ENCODE measurements at regions not wholly inside any gene's neighbourhood (a gene's known extent, or its start where the extent isn't known, plus 50 kb on each side); places are given as distances from the start of the nearest gene placed in this dataset.
A peak's percentile ranks its signal among the peaks of the same experiment; 100 is the strongest.

DNA sequence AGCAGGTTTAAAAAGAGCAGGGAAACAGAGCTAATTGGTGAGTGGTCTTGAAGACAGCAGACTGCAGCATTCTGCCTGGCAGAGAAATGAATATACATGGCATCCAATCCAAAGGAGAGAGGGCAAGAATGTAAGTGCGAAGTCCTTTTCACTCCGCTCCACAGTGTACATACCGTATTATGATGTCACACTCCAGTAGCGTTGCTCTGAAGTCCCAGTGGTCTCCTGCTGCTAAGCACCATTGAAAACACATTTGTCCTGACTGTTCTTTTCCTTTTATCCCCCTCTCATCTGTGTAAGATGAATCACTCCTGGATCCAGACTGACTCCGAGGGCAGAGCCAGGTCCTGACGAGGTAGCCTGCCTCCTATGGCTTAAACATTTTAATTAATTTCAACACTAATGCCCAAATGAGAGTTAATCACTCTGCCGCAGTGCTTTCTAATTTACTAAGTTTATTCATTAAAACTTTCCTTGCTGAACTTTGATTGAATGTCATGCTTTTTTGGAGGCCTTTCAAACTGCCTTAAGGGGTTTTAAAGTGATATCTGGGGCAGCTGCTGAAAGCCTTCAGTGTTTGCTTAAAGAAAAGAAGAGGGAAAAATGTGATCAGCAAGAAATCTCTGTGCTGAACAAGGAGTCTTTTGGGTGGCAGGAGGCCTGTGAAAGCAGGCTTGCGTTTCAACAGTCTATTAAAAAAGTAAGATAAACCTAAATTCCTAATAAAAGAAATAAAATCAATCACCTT lies 227.2 kb downstream of the ATG4C start:
- H3K27ac Mint-ChIP-seq = no peak overlapping the region
- no peak for ATAC-seq

DNA sequence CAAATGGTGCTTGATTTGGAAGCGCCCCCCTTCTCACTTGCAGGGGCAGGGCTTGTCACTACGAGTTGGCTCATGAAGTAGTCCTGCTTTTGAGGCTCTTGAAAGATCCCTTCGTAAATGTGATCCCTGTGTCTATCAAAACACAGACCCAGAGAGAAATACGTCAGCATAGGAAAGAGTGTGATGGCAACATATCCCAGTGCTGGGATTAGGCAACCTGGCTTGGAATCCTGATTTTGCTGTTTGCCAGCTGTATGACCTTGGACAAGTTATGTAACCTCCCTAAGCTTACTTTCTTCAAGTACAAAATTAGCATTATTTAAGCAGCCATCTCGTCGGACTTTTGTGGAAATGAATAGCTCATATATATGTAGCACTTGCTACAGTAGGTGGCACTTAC lies 228.4 kb downstream of the ATG4C start:
- Mint-ChIP-seq H3K27me3 (ENCODE audit: insufficient read depth, low read depth, poor library complexity) (peaks cover 5% of the 10 kb centered on the region), H3K36me3 (ENCODE audit: low read depth) (no peaks in the 10 kb centered on the region), H3K9me3 (no peaks in the 10 kb centered on the region), H3K27ac (no peak overlapping the region), H3K4me1 (no peaks in the 10 kb centered on the region; the same call in 1 of the 3 replicates), H3K4me3 (no peak overlapping the region)
- no peak for ATAC-seq
- Histone ChIP-seq H3K4me1 (ENCODE audit: insufficient read depth) (no peaks in the 10 kb centered on the region), H3K27ac (ENCODE audit: low read depth) (no peak overlapping the region), H3K4me3 (no peak overlapping the region), H3K79me2 (replicated peaks; ENCODE audit: insufficient read depth) (no peaks in the 10 kb centered on the region), H4K20me1 (replicated peaks; ENCODE audit: insufficient read depth) (no peaks in the 10 kb centered on the region), H3K9me2 (ENCODE audit: insufficient read depth) (no peaks in the 10 kb centered on the region), H3K27me3 (ENCODE audit: insufficient read depth) (no peaks in the 10 kb centered on the region), H2AFZ (no peak overlapping the region), H3K4me2 (no peak overlapping the region), H3K36me3 (ENCODE audit: insufficient read depth) (no peaks in the 10 kb centered on the region), H3F3A (replicated peaks; ENCODE audit: low read depth) (no peaks in the 10 kb centered on the region)
- no peak for DNase-seq (ENCODE audit: low spot score)
- TF ChIP-seq ZNF114 (CRISPR knock-in tag; IDR thresholded peaks at IDR 0.05) (no peak), NANOG (IDR thresholded peaks at IDR 0.05; ENCODE audit: borderline replicate concordance) (no peak)
- TF ChIP-seq, protein P1, sequence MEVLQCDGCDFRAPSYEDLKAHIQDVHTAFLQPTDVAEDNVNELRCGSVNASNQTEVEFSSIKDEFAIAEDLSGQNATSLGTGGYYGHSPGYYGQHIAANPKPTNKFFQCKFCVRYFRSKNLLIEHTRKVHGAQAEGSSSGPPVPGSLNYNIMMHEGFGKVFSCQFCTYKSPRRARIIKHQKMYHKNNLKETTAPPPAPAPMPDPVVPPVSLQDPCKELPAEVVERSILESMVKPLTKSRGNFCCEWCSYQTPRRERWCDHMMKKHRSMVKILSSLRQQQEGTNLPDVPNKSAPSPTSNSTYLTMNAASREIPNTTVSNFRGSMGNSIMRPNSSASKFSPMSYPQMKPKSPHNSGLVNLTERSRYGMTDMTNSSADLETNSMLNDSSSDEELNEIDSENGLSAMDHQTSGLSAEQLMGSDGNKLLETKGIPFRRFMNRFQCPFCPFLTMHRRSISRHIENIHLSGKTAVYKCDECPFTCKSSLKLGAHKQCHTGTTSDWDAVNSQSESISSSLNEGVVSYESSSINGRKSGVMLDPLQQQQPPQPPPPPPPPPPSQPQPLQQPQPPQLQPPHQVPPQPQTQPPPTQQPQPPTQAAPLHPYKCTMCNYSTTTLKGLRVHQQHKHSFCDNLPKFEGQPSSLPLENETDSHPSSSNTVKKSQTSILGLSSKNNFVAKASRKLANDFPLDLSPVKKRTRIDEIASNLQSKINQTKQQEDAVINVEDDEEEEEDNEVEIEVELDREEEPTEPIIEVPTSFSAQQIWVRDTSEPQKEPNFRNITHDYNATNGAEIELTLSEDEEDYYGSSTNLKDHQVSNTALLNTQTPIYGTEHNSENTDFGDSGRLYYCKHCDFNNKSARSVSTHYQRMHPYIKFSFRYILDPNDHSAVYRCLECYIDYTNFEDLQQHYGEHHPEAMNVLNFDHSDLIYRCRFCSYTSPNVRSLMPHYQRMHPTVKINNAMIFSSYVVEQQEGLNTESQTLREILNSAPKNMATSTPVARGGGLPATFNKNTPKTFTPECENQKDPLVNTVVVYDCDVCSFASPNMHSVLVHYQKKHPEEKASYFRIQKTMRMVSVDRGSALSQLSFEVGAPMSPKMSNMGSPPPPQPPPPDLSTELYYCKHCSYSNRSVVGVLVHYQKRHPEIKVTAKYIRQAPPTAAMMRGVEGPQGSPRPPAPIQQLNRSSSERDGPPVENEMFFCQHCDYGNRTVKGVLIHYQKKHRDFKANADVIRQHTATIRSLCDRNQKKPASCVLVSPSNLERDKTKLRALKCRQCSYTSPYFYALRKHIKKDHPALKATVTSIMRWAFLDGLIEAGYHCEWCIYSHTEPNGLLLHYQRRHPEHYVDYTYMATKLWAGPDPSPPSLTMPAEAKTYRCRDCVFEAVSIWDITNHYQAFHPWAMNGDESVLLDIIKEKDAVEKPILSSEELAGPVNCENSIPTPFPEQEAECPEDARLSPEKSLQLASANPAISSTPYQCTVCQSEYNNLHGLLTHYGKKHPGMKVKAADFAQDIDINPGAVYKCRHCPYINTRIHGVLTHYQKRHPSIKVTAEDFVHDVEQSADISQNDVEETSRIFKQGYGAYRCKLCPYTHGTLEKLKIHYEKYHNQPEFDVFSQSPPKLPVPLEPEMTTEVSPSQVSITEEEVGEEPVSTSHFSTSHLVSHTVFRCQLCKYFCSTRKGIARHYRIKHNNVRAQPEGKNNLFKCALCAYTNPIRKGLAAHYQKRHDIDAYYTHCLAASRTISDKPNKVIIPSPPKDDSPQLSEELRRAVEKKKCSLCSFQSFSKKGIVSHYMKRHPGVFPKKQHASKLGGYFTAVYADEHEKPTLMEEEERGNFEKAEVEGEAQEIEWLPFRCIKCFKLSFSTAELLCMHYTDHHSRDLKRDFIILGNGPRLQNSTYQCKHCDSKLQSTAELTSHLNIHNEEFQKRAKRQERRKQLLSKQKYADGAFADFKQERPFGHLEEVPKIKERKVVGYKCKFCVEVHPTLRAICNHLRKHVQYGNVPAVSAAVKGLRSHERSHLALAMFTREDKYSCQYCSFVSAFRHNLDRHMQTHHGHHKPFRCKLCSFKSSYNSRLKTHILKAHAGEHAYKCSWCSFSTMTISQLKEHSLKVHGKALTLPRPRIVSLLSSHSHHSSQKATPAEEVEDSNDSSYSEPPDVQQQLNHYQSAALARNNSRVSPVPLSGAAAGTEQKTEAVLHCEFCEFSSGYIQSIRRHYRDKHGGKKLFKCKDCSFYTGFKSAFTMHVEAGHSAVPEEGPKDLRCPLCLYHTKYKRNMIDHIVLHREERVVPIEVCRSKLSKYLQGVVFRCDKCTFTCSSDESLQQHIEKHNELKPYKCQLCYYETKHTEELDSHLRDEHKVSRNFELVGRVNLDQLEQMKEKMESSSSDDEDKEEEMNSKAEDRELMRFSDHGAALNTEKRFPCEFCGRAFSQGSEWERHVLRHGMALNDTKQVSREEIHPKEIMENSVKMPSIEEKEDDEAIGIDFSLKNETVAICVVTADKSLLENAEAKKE (CRISPR knock-in tag; IDR thresholded peaks at IDR 0.05) = no peak

More for the DNA sequence above, 227.2 kb downstream of the ATG4C start:
- peak overlapping the region; percentile 3; the same call in 1 of the 2 replicates for H2AFZ ChIP-seq
- TF ChIP-seq EZH2phosphoT487 (IDR thresholded peaks at IDR 0.05; ENCODE audit: unreplicated experiment) (no peak), NANOG (IDR thresholded peaks at IDR 0.05; ENCODE audit: borderline replicate concordance) (no peak), ZNF114 (CRISPR knock-in tag; IDR thresholded peaks at IDR 0.05) (no peak), ZNF331 (CRISPR knock-in tag; IDR thresholded peaks at IDR 0.05; ENCODE audit: low read depth) (no peak), POLR2AphosphoS5 (IDR thresholded peaks at IDR 0.05; ENCODE audit: low read depth) (no peak), CREB1 (CRISPR knock-in tag; IDR thresholded peaks at IDR 0.05; ENCODE audit: low read depth) (no peak), STAT1 (IDR thresholded peaks at IDR 0.05; ENCODE audit: unreplicated experiment) (no peak)
- TF ChIP-seq, protein P2, sequence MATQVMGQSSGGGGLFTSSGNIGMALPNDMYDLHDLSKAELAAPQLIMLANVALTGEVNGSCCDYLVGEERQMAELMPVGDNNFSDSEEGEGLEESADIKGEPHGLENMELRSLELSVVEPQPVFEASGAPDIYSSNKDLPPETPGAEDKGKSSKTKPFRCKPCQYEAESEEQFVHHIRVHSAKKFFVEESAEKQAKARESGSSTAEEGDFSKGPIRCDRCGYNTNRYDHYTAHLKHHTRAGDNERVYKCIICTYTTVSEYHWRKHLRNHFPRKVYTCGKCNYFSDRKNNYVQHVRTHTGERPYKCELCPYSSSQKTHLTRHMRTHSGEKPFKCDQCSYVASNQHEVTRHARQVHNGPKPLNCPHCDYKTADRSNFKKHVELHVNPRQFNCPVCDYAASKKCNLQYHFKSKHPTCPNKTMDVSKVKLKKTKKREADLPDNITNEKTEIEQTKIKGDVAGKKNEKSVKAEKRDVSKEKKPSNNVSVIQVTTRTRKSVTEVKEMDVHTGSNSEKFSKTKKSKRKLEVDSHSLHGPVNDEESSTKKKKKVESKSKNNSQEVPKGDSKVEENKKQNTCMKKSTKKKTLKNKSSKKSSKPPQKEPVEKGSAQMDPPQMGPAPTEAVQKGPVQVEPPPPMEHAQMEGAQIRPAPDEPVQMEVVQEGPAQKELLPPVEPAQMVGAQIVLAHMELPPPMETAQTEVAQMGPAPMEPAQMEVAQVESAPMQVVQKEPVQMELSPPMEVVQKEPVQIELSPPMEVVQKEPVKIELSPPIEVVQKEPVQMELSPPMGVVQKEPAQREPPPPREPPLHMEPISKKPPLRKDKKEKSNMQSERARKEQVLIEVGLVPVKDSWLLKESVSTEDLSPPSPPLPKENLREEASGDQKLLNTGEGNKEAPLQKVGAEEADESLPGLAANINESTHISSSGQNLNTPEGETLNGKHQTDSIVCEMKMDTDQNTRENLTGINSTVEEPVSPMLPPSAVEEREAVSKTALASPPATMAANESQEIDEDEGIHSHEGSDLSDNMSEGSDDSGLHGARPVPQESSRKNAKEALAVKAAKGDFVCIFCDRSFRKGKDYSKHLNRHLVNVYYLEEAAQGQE (IDR thresholded peaks at IDR 0.05; ENCODE audit: unreplicated experiment) = no peak
- Mint-ChIP-seq H3K9me3 (no peaks in the 10 kb centered on the region), H3K36me3 (ENCODE audit: low read depth) (no peaks in the 10 kb centered on the region), H3K4me1 (no peaks in the 10 kb centered on the region; the same call in 1 of the 3 replicates), H3K4me3 (no peak overlapping the region), H3K27me3 (ENCODE audit: insufficient read depth, low read depth, poor library complexity) (peaks cover 5% of the 10 kb centered on the region)
- no peaks in the 10 kb centered on the region for H3K27me3 ChIP-seq (ENCODE audit: insufficient read depth)
- H3F3A ChIP-seq (replicated peaks; ENCODE audit: low read depth) = no peaks in the 10 kb centered on the region
- H3K4me3 ChIP-seq = no peak overlapping the region
- H3K4me1 ChIP-seq (ENCODE audit: insufficient read depth) = no peaks in the 10 kb centered on the region
- H3K36me3 ChIP-seq (ENCODE audit: insufficient read depth) = no peaks in the 10 kb centered on the region
- no peak overlapping the region for H3K4me2 ChIP-seq
- no peaks in the 10 kb centered on the region for H4K20me1 ChIP-seq (replicated peaks; ENCODE audit: insufficient read depth)
- peaks cover 7% of the 10 kb centered on the region; the same call in 1 of the 2 replicates for H3K9me2 ChIP-seq (ENCODE audit: insufficient read depth)
- H3K27ac ChIP-seq (ENCODE audit: low read depth) = no peak overlapping the region
- no peak for DNase-seq (ENCODE audit: low spot score)
- no peaks in the 10 kb centered on the region for H3K79me2 ChIP-seq (replicated peaks; ENCODE audit: insufficient read depth)
